ENCODE measurements at regions not wholly inside any gene's neighbourhood (a gene's known extent, or its start where the extent isn't known, plus 50 kb on each side); places are given as distances from the start of the nearest gene placed in this dataset.

DNA sequence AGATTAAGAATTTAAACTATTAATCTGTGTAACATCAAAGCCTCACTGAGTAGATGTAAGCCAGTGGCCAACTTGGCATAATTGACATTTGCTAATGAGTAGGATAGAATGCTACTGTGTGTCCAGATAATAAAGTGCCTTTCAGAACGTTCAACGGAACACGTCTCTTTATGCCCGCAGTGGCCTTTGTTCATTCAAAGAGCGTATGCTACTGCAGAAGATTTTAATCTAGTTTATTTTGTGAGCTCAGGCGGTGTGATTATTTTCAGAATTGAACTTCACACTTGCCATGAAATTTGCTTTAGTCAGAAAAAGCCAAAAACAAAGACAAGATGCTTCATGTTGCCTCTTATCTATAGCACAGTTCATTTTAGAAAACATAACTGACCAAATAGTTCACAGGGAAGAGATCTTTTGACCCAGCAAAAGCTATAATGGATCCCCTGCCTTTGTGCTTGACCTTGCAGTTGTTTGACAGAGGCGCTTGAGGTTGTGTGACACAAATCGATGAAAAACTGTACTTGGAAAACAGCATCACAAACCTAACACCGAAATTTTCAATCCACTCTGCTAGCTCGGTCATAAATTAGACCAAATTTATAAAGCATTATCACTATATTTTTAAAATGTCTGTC is 530.9 kb upstream of the TYRP1 start:
- TF ChIP-seq TEAD4 (CRISPR knock-in tag; IDR thresholded peaks at IDR 0.05) (no peak), USF2 (CRISPR knock-in tag; IDR thresholded peaks at IDR 0.05) (no peak), NR3C1 (CRISPR knock-in tag; conservative IDR thresholded peaks at IDR 0.05; ENCODE audit: low read depth) (no peak), ZNF138 (CRISPR knock-in tag; conservative IDR thresholded peaks at IDR 0.05) (no peak), ZNF396 (CRISPR knock-in tag; IDR thresholded peaks at IDR 0.05; ENCODE audit: borderline replicate concordance) (no peak), SMAD3 (CRISPR knock-in tag; IDR thresholded peaks at IDR 0.05; ENCODE audit: borderline replicate concordance) (no peak)
- TF ChIP-seq, protein P1, sequence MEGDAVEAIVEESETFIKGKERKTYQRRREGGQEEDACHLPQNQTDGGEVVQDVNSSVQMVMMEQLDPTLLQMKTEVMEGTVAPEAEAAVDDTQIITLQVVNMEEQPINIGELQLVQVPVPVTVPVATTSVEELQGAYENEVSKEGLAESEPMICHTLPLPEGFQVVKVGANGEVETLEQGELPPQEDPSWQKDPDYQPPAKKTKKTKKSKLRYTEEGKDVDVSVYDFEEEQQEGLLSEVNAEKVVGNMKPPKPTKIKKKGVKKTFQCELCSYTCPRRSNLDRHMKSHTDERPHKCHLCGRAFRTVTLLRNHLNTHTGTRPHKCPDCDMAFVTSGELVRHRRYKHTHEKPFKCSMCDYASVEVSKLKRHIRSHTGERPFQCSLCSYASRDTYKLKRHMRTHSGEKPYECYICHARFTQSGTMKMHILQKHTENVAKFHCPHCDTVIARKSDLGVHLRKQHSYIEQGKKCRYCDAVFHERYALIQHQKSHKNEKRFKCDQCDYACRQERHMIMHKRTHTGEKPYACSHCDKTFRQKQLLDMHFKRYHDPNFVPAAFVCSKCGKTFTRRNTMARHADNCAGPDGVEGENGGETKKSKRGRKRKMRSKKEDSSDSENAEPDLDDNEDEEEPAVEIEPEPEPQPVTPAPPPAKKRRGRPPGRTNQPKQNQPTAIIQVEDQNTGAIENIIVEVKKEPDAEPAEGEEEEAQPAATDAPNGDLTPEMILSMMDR (IDR thresholded peaks at IDR 0.05), result no peak
- TF ChIP-seq, protein P2, sequence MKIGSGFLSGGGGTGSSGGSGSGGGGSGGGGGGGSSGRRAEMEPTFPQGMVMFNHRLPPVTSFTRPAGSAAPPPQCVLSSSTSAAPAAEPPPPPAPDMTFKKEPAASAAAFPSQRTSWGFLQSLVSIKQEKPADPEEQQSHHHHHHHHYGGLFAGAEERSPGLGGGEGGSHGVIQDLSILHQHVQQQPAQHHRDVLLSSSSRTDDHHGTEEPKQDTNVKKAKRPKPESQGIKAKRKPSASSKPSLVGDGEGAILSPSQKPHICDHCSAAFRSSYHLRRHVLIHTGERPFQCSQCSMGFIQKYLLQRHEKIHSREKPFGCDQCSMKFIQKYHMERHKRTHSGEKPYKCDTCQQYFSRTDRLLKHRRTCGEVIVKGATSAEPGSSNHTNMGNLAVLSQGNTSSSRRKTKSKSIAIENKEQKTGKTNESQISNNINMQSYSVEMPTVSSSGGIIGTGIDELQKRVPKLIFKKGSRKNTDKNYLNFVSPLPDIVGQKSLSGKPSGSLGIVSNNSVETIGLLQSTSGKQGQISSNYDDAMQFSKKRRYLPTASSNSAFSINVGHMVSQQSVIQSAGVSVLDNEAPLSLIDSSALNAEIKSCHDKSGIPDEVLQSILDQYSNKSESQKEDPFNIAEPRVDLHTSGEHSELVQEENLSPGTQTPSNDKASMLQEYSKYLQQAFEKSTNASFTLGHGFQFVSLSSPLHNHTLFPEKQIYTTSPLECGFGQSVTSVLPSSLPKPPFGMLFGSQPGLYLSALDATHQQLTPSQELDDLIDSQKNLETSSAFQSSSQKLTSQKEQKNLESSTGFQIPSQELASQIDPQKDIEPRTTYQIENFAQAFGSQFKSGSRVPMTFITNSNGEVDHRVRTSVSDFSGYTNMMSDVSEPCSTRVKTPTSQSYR (CRISPR knock-in tag; IDR thresholded peaks at IDR 0.05), result no peak
- TF ChIP-seq, protein P3, sequence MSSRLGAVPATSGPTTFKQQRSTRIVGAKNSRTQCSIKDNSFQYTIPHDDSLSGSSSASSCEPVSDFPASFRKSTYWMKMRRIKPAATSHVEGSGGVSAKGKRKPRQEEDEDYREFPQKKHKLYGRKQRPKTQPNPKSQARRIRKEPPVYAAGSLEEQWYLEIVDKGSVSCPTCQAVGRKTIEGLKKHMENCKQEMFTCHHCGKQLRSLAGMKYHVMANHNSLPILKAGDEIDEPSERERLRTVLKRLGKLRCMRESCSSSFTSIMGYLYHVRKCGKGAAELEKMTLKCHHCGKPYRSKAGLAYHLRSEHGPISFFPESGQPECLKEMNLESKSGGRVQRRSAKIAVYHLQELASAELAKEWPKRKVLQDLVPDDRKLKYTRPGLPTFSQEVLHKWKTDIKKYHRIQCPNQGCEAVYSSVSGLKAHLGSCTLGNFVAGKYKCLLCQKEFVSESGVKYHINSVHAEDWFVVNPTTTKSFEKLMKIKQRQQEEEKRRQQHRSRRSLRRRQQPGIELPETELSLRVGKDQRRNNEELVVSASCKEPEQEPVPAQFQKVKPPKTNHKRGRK (CRISPR knock-in tag; IDR thresholded peaks at IDR 0.05; ENCODE audit: borderline replicate concordance), result no peak
